Fibroblast of lung (primary cell): ENCODE measurements at regions not wholly inside any gene's neighbourhood (a gene's known extent, or its start where the extent isn't known, plus 50 kb on each side); places are given as distances from the start of the nearest gene placed in this dataset.

Source experiments
- DNase-seq, 2 donors: peaks; one replicate each; pipeline versions ENCODE4 v3.0.0 to v3.0.0-alpha.2; 2010; ENCODE audit warnings: low read depth in 2 of 2
- H2AFZ ChIP-seq: 2 replicates; pipeline ENCODE4 v1.5.1; 2012; ENCODE audit warnings: low read length, control low read depth, inconsistent platforms
- H3K27ac ChIP-seq: 2 replicates; pipeline ENCODE4 v1.5.1; 2011; ENCODE audit warnings: low read length, control low read depth; ENCODE audit not compliant: insufficient read depth
- H3K27me3 ChIP-seq: 2 replicates; pipeline ENCODE4 v1.5.1; 2011; ENCODE audit warnings: mild to moderate bottlenecking, low read length; ENCODE audit not compliant: control insufficient read depth, insufficient read depth
- H3K36me3 ChIP-seq: 2 replicates; pipeline ENCODE4 v1.5.1; 2011; ENCODE audit warnings: low read length; ENCODE audit not compliant: control insufficient read depth, insufficient read depth
- H3K4me1 ChIP-seq: 2 replicates; pipeline ENCODE4 v1.5.1; 2011; ENCODE audit warnings: low read length; ENCODE audit not compliant: control insufficient read depth, insufficient read depth; ENCODE audit errors: extremely low read depth
- H3K4me2 ChIP-seq: 2 replicates; pipeline ENCODE4 v1.5.1; 2011; ENCODE audit warnings: low read length, control low read depth; ENCODE audit not compliant: insufficient read depth; ENCODE audit errors: extremely low read depth
- H3K4me3 ChIP-seq, 4 experiments: fragments of 200-600 bp in 1 of 4; sonication (generic) in 1 of 4; replicated peaks in 1 of 4; 2 replicates each; pipeline ENCODE4 v1.5.1; 2011 to 2016; ENCODE audit warnings: low read length in 4 of 4, low read depth in 3 of 4, mild to moderate bottlenecking in 3 of 4, control low read depth in 2 of 4, inconsistent platforms in 1 of 4, mixed read lengths in 1 of 4; ENCODE audit not compliant: insufficient read depth in 1 of 4; ENCODE audit errors: control extremely low read depth in 1 of 4
- H3K79me2 ChIP-seq: 2 replicates; pipeline ENCODE4 v1.5.1; 2012; ENCODE audit warnings: mild to moderate bottlenecking, low read length, inconsistent platforms; ENCODE audit not compliant: control insufficient read depth, insufficient read depth
- H3K9ac ChIP-seq: 2 replicates; pipeline ENCODE4 v1.5.1; 2011; ENCODE audit warnings: mild to moderate bottlenecking, low read length, control low read depth; ENCODE audit not compliant: insufficient read depth
- H3K9me3 ChIP-seq: 2 replicates; pipeline ENCODE4 v1.5.1; 2012; ENCODE audit warnings: low read depth, low read length; ENCODE audit not compliant: control insufficient read depth, insufficient read depth
- H4K20me1 ChIP-seq: 2 replicates; pipeline ENCODE4 v1.5.1; 2011; ENCODE audit warnings: low read length; ENCODE audit not compliant: control insufficient read depth, insufficient read depth; ENCODE audit errors: extremely low read depth
- CTCF ChIP-seq, 2 donors: IDR thresholded peaks in 1 of 2; conservative IDR thresholded peaks in 1 of 2; 1 replicate in 1 of 2; 2 replicates in 1 of 2; pipeline ENCODE4 v1.5.1; 2011 to 2012; ENCODE audit warnings: low read length in 2 of 2, control low read depth in 1 of 2, inconsistent platforms in 1 of 2, low read depth in 1 of 2, mild to moderate bottlenecking in 1 of 2
- EZH2 ChIP-seq: IDR thresholded peaks from 2 replicates; pipeline ENCODE4 v1.5.1; 2012; ENCODE audit warnings: low read length, control low read depth, mild to moderate bottlenecking; ENCODE audit errors: missing control alignments

GRCh38 chr15:53457479-53457878, 302.0 kb downstream of the WDR72 start:
- Histone ChIP-seq H3K79me2 (no peaks in the 10 kb centered on the region), H3K36me3 (no peaks in the 10 kb centered on the region), H3K4me1 (no peaks in the 10 kb centered on the region), H3K9ac (no peak overlapping the region), H4K20me1 (no peaks in the 10 kb centered on the region), H3K27ac (no peak overlapping the region), H3K4me3 (no peak overlapping the region), H3K9me3 (no peaks in the 10 kb centered on the region), H3K4me2 (no peak overlapping the region), H3K27me3 (no peaks in the 10 kb centered on the region), H2AFZ (no peak overlapping the region)
- TF ChIP-seq EZH2, result no peak
- no peak for TF ChIP-seq CTCF (conservative IDR thresholded peaks at IDR 0.05 in 1 of 2, IDR thresholded peaks at IDR 0.05 in 1 of 2; ENCODE audit: low read depth in 1 of 2, low read length in 2 of 2)
- no peak for DNase-seq

- H3K79me2 ChIP-seq, result no peaks in the 10 kb centered on the region
- no peaks in the 10 kb centered on the region for H3K4me1 ChIP-seq
- H3K9me3 ChIP-seq, result no peaks in the 10 kb centered on the region
- H3K27ac ChIP-seq, result no peak overlapping the region
- TF ChIP-seq CTCF (conservative IDR thresholded peaks at IDR 0.05 in 1 of 2, IDR thresholded peaks at IDR 0.05 in 1 of 2; ENCODE audit: low read depth in 1 of 2, low read length in 2 of 2) (no peak), EZH2 (no peak)
- H3K4me2 ChIP-seq, result no peak overlapping the region
- H4K20me1 ChIP-seq, result no peaks in the 10 kb centered on the region
- no peak overlapping the region for H2AFZ ChIP-seq
- H3K4me3 ChIP-seq, result no peak overlapping the region
- no peak overlapping the region for H3K9ac ChIP-seq
- H3K36me3 ChIP-seq, result no peaks in the 10 kb centered on the region
- no peaks in the 10 kb centered on the region for H3K27me3 ChIP-seq
- DNase-seq, result no peak
Observed at GRCh38 chr15:53454843-53455721, 304.4 kb downstream of the WDR72 start.

DNA sequence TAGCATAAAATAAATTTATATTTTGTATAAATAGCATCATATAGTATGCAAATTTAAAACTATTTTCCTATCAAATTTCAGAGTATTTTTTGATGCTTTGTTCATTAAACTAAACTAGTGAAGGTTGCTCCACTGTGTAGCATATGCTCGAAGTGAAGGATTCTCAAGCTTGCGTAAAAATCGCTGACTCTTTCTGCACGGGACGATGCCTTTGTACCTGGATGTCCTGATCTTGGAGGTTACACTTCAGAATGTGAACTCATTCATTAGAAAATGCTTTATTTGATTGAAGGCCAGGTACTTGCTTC, 305.0 kb downstream of the WDR72 start:
- no peaks in the 10 kb centered on the region for H3K27me3 ChIP-seq
- no peak overlapping the region for H3K27ac ChIP-seq
- no peaks in the 10 kb centered on the region for H3K36me3 ChIP-seq
- H3K4me1 ChIP-seq, result no peaks in the 10 kb centered on the region
- H3K4me2 ChIP-seq, result no peak overlapping the region
- H3K9ac ChIP-seq, result no peak overlapping the region
- H3K9me3 ChIP-seq, result no peaks in the 10 kb centered on the region
- H4K20me1 ChIP-seq, result no peaks in the 10 kb centered on the region
- H3K79me2 ChIP-seq, result no peaks in the 10 kb centered on the region
- no peak for DNase-seq
- TF ChIP-seq EZH2 (no peak), CTCF (conservative IDR thresholded peaks at IDR 0.05 in 1 of 2, IDR thresholded peaks at IDR 0.05 in 1 of 2; ENCODE audit: low read depth in 1 of 2, low read length in 2 of 2) (no peak)
- H3K4me3 ChIP-seq, result no peak overlapping the region
- H2AFZ ChIP-seq, result no peak overlapping the region
